SK-N-SH (cell line): ENCODE measurements at regions not wholly inside any gene's neighbourhood (a gene's known extent, or its start where the extent isn't known, plus 50 kb on each side); places are given as distances from the start of the nearest gene placed in this dataset.

Experiments
- CTCF ChIP-seq: fragments of 200-600 bp; sonication (generic); IDR thresholded peaks from 2 replicates; pipeline ENCODE4 v1.6.1; 2017; ENCODE audit warnings: antibody characterized with exemption, mild to moderate bottlenecking, moderate library complexity
- FOXM1 ChIP-seq: IDR thresholded peaks from 2 replicates; pipeline ENCODE4 v1.4.0; 2012; ENCODE audit warnings: low read depth, mild to moderate bottlenecking
- POLR2AphosphoS5 ChIP-seq: IDR thresholded peaks from 2 replicates; pipeline ENCODE4 v1.6.1; 2012; ENCODE audit warnings: low read depth, low read length
- YY1 ChIP-seq: IDR thresholded peaks from 2 replicates; pipeline ENCODE4 v1.4.0; 2012; ENCODE audit warnings: low read depth, mild to moderate bottlenecking

- no peak for TF ChIP-seq CTCF
- no peak for TF ChIP-seq YY1
- no peak for TF ChIP-seq POLR2AphosphoS5
- TF ChIP-seq FOXM1 = no peak
Measured at GRCh38 chr9:13372510-13372909, 93.0 kb upstream of the MPDZ start.
